ENCODE measurements at regions not wholly inside any gene's neighbourhood (a gene's known extent, or its start where the extent isn't known, plus 50 kb on each side); places are given as distances from the start of the nearest gene placed in this dataset.

DNA sequence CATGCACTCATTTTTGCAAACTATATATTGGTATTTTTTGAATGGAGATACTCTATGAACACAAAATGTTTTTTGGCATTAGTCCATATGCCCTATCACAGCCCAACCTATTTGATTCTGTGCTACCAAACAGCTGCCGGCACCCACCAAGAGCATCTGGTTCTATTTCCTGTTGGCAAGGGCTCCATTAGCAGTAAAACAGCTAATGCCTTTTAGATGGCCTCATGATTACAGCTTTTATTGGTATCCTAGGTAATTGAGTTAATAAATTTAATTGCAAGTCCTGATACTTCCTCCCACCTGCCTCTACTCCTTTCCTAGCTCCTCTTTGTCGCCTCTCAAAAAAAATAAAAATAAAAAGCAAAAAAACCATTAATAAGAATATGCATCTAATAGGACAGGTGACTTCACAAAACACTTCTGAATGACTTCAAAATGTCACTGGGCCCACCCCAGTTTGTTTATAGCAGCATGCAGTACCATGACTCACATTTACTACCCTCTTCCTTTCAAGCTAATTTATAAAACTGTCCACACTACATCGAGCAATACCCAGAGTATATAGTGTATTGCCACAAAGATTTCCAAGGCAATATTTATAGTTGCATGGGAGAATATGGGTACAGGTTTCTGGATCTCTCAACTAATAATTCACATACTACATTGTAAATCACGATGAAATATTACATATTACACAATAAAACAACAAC lies 620.4 kb downstream of the SLCO4C1 start:
- no peaks in the 10 kb centered on the region for H3K27me3 ChIP-seq
- 51 to 53% methylated on average over 4 of the region's 4 CpGs for WGBS, 2 donors
- TF ChIP-seq, protein P1, sequence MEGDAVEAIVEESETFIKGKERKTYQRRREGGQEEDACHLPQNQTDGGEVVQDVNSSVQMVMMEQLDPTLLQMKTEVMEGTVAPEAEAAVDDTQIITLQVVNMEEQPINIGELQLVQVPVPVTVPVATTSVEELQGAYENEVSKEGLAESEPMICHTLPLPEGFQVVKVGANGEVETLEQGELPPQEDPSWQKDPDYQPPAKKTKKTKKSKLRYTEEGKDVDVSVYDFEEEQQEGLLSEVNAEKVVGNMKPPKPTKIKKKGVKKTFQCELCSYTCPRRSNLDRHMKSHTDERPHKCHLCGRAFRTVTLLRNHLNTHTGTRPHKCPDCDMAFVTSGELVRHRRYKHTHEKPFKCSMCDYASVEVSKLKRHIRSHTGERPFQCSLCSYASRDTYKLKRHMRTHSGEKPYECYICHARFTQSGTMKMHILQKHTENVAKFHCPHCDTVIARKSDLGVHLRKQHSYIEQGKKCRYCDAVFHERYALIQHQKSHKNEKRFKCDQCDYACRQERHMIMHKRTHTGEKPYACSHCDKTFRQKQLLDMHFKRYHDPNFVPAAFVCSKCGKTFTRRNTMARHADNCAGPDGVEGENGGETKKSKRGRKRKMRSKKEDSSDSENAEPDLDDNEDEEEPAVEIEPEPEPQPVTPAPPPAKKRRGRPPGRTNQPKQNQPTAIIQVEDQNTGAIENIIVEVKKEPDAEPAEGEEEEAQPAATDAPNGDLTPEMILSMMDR (IDR thresholded peaks at IDR 0.05), result no peak
- TF ChIP-seq POLR2A (IDR thresholded peaks at IDR 0.05) (no peak), EP300 (IDR thresholded peaks at IDR 0.05) (no peak)

DNA sequence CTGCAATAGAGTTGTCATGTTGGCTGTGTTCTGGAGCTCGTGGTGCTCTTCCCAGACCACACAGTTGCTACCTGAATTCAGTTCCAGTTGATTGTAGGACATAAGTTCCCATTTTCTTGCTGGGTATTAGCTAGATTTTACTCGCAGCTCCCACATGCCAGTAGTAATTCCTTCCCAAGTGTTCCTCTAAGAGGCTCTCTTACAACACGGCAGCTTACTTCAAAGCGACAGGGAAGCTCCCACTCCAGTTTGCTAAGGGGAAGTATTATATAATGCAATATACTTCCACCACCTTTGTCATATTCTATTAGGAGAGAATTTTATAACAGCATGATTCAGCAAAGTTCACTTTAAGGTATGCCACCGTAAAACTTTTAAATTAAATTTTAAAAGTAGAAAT lies 623.0 kb downstream of the SLCO4C1 start:
- no peak for DNase-seq (ENCODE audit: low spot score in 2 of 2)
- H3K36me3 ChIP-seq, result no peaks in the 10 kb centered on the region
- no peak overlapping the region for H3K27ac ChIP-seq
- H3K27me3 ChIP-seq, result no peaks in the 10 kb centered on the region
- no peaks in the 10 kb centered on the region for H3K9me3 ChIP-seq
- no peak for TF ChIP-seq POLR2A (IDR thresholded peaks at IDR 0.05)
- TF ChIP-seq EP300 (IDR thresholded peaks at IDR 0.05), result no peak
- TF ChIP-seq, protein P1 (IDR thresholded peaks at IDR 0.05), result no peak
- H3K4me3 ChIP-seq, result no peak overlapping the region
- WGBS, 2 donors, result 82 to 88% methylated on average over 5 of the region's 5 CpGs
- peaks cover 0 to under 1% (median 0%) of the 10 kb centered on the region in 4 donors for H3K4me1 ChIP-seq

More for the DNA sequence above, 620.4 kb downstream of the SLCO4C1 start:
- Histone ChIP-seq H3K36me3 (no peaks in the 10 kb centered on the region), H3K9me3 (no peaks in the 10 kb centered on the region), H3K4me3 (no peak overlapping the region), H3K4me1 (peaks cover 0 to 4% (median 0%) of the 10 kb centered on the region in 4 donors), H3K27ac (no peak overlapping the region)
- no peak for DNase-seq (ENCODE audit: low spot score in 2 of 2)

GRCh38 chr5:101664071-101664791 lies 631.9 kb downstream of the SLCO4C1 start:
- TF ChIP-seq, protein P1 (IDR thresholded peaks at IDR 0.05), result no peak
- TF ChIP-seq EP300 (IDR thresholded peaks at IDR 0.05) (no peak), POLR2A (IDR thresholded peaks at IDR 0.05) (no peak)
- H3K4me3 ChIP-seq, result no peak overlapping the region
- H3K4me1 ChIP-seq, result no peaks in the 10 kb centered on the region
- H3K9me3 ChIP-seq, result no peaks in the 10 kb centered on the region
- no peaks in the 10 kb centered on the region for H3K36me3 ChIP-seq
- no peaks in the 10 kb centered on the region for H3K27me3 ChIP-seq
- DNase-seq (ENCODE audit: low spot score in 2 of 2), result no peak
- WGBS, 2 donors, result 77 to 85% methylated on average over 9 of the region's 9 CpGs
- no peak overlapping the region for H3K27ac ChIP-seq

GRCh38 chr5:101663543-101663942 lies 632.5 kb downstream of the SLCO4C1 start:
- Histone ChIP-seq H3K27me3 (no peaks in the 10 kb centered on the region), H3K4me3 (no peak overlapping the region), H3K9me3 (no peaks in the 10 kb centered on the region), H3K27ac (no peak overlapping the region), H3K4me1 (no peaks in the 10 kb centered on the region), H3K36me3 (no peaks in the 10 kb centered on the region)
- TF ChIP-seq EP300 (IDR thresholded peaks at IDR 0.05) (no peak), POLR2A (IDR thresholded peaks at IDR 0.05) (no peak)
- TF ChIP-seq, protein P1 (IDR thresholded peaks at IDR 0.05), result no peak
- WGBS, 2 donors, result 44 to 52% methylated on average over 2 of the region's 2 CpGs
- no peak for DNase-seq (ENCODE audit: low spot score in 2 of 2)

- H3K36me3 ChIP-seq, result no peaks in the 10 kb centered on the region
- H3K4me1 ChIP-seq, result no peaks in the 10 kb centered on the region
- no peak for DNase-seq (ENCODE audit: low spot score in 2 of 2)
- no peaks in the 10 kb centered on the region for H3K9me3 ChIP-seq
- TF ChIP-seq POLR2A (IDR thresholded peaks at IDR 0.05) (no peak), EP300 (IDR thresholded peaks at IDR 0.05) (no peak)
- TF ChIP-seq, protein P1 (IDR thresholded peaks at IDR 0.05), result no peak
- H3K4me3 ChIP-seq, result no peak overlapping the region
- H3K27me3 ChIP-seq, result no peaks in the 10 kb centered on the region
- no peak overlapping the region for H3K27ac ChIP-seq
These were observed 633.8 kb downstream of the SLCO4C1 start for GRCh38 chr5:101662263-101662662.
